ENCODE measurements at regions not wholly inside any gene's neighbourhood (a gene's known extent, or its start where the extent isn't known, plus 50 kb on each side); places are given as distances from the start of the nearest gene placed in this dataset.

DNA sequence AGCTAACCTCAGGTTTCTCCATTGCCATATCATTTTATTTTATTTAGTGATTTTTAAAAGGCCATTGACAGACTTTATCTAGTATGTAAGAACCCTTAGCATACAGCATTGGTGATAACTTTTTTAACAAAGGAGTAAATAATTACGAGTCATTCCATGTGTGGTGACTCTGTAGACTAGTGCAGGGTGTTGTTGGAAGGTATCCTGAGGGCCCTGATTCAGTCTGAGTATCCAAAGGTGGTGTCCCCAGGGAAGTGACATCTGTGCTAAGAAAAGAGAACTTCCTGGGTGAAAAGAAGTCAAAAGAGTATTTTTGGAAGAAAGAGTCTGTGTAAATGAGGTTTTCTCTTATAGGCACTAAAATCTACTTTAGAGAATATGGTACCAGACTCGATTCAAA, 308.4 kb downstream of the C7orf25 start:
- Histone ChIP-seq H3K9me3 (ENCODE audit: control insufficient read depth, low read length) (no peaks in the 10 kb centered on the region), H3K4me3 (ENCODE audit: extremely low read depth, insufficient read depth, low read length, poor library complexity, severe bottlenecking) (no peak overlapping the region), H3K27ac (ENCODE audit: low read depth, low read length, severe bottlenecking) (no peak overlapping the region), H3K4me1 (ENCODE audit: control insufficient read depth, insufficient read depth, low read length, poor library complexity, severe bottlenecking) (no peaks in the 10 kb centered on the region), H3K36me3 (ENCODE audit: control insufficient read depth, insufficient read depth, low read length) (no peaks in the 10 kb centered on the region)
- 100% methylated on average over 1 of the region's 2 CpGs; no CpG with 5 or more reads in 1 of the 2 experiments for WGBS, 2 experiments (ENCODE audit: insufficient coverage in 2 of 2)

DNA sequence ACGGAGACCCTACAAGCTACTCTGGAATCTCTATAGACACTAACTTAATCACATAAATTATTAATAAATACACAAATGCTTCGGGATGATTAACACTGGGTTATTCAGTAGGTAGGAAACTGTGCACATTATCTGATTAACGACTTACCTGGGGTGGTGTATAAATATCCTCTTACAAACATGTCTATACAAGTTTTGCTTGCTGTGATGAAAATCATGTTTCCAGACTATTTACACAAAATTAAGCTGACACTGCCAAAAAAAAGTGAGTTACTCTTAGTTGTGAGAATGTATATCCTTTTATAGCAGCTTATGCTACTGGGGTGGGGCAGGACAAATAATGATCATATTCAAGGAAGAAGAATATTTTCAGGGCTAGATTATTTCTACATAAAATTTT, 314.6 kb downstream of the C7orf25 start:
- H3K4me1 ChIP-seq (ENCODE audit: control insufficient read depth, insufficient read depth, low read length, poor library complexity, severe bottlenecking) = no peaks in the 10 kb centered on the region
- H3K36me3 ChIP-seq (ENCODE audit: control insufficient read depth, insufficient read depth, low read length) = no peaks in the 10 kb centered on the region
- H3K27ac ChIP-seq (ENCODE audit: low read depth, low read length, severe bottlenecking) = no peak overlapping the region
- WGBS, 2 experiments (ENCODE audit: insufficient coverage in 2 of 2) = 100% methylated on average over 1 of the region's 3 CpGs; no CpG with 5 or more reads in 1 of the 2 experiments
- no peak overlapping the region for H3K4me3 ChIP-seq (ENCODE audit: extremely low read depth, insufficient read depth, low read length, poor library complexity, severe bottlenecking)
- no peaks in the 10 kb centered on the region for H3K9me3 ChIP-seq (ENCODE audit: control insufficient read depth, low read length)

DNA sequence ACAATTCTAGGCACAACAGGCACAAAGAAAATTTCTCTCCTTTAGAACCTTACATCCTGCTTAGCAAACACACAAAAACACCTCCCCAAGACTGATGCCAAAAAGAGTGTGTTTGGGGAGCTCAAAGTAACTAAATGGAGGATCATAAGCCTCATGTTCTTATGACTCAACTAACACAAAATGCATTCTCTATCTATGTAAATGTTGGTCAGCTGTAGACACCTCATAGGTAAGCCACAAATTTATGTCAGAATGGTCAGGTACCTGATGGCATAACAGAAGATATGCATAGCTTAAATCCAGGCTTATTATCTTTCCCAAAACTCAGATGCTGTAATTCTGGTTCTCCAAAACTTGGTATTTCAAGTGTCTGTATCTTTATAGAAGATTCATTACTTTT, 315.1 kb downstream of the C7orf25 start:
- no peaks in the 10 kb centered on the region for H3K4me1 ChIP-seq (ENCODE audit: control insufficient read depth, insufficient read depth, low read length, poor library complexity, severe bottlenecking)
- H3K36me3 ChIP-seq (ENCODE audit: control insufficient read depth, insufficient read depth, low read length) = no peaks in the 10 kb centered on the region
- no peak overlapping the region for H3K4me3 ChIP-seq (ENCODE audit: extremely low read depth, insufficient read depth, low read length, poor library complexity, severe bottlenecking)
- H3K9me3 ChIP-seq (ENCODE audit: control insufficient read depth, low read length) = no peaks in the 10 kb centered on the region
- no peak overlapping the region for H3K27ac ChIP-seq (ENCODE audit: low read depth, low read length, severe bottlenecking)

DNA sequence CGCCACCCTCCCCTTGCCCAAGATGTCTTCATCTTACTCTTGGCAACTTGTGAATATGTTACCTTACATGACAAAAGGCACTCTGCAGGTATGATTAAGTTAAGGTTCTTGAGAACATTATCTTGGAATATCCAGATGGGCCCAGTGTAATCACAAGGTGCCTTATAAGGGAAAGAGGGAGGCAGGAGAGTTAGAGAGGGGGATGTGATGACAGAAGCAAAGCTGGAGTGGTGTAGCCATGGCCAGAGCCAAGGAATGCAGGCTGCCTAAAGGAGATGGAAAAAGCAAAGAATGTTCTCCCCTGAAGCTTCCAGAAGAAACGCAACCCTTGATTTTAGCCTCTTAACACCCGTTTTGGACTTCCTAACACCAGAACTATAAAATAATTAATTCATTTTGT, 318.0 kb downstream of the C7orf25 start:
- no peaks in the 10 kb centered on the region for H3K9me3 ChIP-seq (ENCODE audit: control insufficient read depth, low read length)
- no peak overlapping the region for H3K27ac ChIP-seq (ENCODE audit: low read depth, low read length, severe bottlenecking)
- H3K4me3 ChIP-seq (ENCODE audit: extremely low read depth, insufficient read depth, low read length, poor library complexity, severe bottlenecking) = no peak overlapping the region
- no peaks in the 10 kb centered on the region for H3K36me3 ChIP-seq (ENCODE audit: control insufficient read depth, insufficient read depth, low read length)
- no peaks in the 10 kb centered on the region for H3K4me1 ChIP-seq (ENCODE audit: control insufficient read depth, insufficient read depth, low read length, poor library complexity, severe bottlenecking)
- WGBS, 2 experiments (ENCODE audit: insufficient coverage in 2 of 2) = no CpG with 5 or more reads among the region's 3 CpGs

DNA sequence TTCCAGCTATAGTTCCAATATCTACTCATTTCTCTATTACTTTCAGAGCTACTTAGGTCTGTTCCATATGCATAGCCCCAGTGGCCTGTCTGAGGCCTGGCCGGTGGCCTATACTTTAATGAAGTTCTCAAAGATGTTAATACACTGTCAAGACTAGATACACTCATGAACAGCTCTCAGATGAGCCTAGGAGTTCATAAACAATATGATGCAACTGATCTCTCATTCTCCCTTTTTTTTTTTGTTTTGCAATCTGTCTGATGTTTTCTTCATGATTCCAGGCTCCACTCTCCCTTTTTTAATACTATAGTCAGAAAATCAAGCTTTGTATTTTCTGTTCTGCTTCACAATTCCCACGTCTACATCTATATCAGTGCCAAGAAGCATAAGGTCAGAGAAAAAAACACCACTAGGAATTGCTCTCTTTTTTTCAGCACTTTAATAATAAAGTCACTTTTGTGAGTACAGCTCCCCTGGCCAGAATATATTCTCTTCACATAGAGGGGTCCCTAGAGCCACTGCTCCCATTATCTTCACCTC, 321.0 kb downstream of the C7orf25 start:
- WGBS, 2 experiments (ENCODE audit: insufficient coverage in 2 of 2) = 92 to 100% methylated on average over 2 of the region's 2 CpGs
- Histone ChIP-seq H3K4me1 (ENCODE audit: control insufficient read depth, insufficient read depth, low read length, poor library complexity, severe bottlenecking) (no peaks in the 10 kb centered on the region), H3K9me3 (ENCODE audit: control insufficient read depth, low read length) (no peaks in the 10 kb centered on the region), H3K4me3 (ENCODE audit: extremely low read depth, insufficient read depth, low read length, poor library complexity, severe bottlenecking) (no peak overlapping the region), H3K36me3 (ENCODE audit: control insufficient read depth, insufficient read depth, low read length) (no peaks in the 10 kb centered on the region), H3K27ac (ENCODE audit: low read depth, low read length, severe bottlenecking) (no peak overlapping the region)

DNA sequence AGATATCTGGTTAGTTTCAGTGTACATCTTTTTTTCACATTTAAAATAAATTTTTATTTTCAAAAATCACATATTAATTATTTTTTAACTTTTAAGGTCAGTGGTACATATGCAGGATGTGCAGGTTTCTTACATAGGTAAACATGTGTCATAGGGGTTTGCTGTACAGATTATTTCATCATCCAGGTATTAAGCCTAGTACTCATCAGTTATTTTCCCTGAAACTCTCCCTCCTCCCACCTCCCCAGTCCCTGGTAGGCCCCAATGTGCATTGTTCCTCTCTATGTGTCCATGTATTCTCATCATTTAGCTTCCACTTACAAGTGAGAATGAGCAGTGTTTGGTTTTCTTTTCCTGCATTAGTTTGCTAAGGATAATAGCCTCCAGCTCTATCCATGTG, 323.0 kb downstream of the C7orf25 start:
- H3K4me3 ChIP-seq (ENCODE audit: extremely low read depth, insufficient read depth, low read length, poor library complexity, severe bottlenecking) = no peak overlapping the region
- no peaks in the 10 kb centered on the region for H3K9me3 ChIP-seq (ENCODE audit: control insufficient read depth, low read length)
- no peaks in the 10 kb centered on the region for H3K4me1 ChIP-seq (ENCODE audit: control insufficient read depth, insufficient read depth, low read length, poor library complexity, severe bottlenecking)
- H3K36me3 ChIP-seq (ENCODE audit: control insufficient read depth, insufficient read depth, low read length) = no peaks in the 10 kb centered on the region
- no peak overlapping the region for H3K27ac ChIP-seq (ENCODE audit: low read depth, low read length, severe bottlenecking)

DNA sequence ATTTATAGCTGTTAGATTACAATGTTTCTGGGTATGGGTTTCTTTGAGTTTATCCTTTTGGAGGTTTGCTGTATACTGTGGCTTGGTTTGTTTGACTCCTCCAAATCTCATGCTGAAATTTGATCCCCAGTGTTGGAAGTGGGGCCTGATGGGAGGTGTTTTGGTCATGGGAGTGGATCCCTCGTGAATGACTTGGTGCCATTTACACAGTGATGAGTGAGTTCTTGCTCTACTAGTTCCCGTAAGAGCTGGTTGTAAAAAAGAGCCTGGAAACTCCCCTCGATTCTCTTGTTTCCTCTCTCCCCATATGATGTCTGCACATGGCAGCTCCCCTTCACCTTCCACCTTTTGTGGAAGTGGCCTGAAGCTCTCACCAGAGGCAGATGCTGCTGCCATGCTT, 324.1 kb downstream of the C7orf25 start:
- no peak overlapping the region for H3K4me3 ChIP-seq (ENCODE audit: extremely low read depth, insufficient read depth, low read length, poor library complexity, severe bottlenecking)
- 87 to 100% methylated on average over 1 to 2 of the region's 3 CpGs for WGBS, 2 experiments (ENCODE audit: insufficient coverage in 2 of 2)
- no peak overlapping the region for H3K27ac ChIP-seq (ENCODE audit: low read depth, low read length, severe bottlenecking)
- no peaks in the 10 kb centered on the region for H3K4me1 ChIP-seq (ENCODE audit: control insufficient read depth, insufficient read depth, low read length, poor library complexity, severe bottlenecking)
- H3K36me3 ChIP-seq (ENCODE audit: control insufficient read depth, insufficient read depth, low read length) = no peaks in the 10 kb centered on the region
- no peaks in the 10 kb centered on the region for H3K9me3 ChIP-seq (ENCODE audit: control insufficient read depth, low read length)

- no CpG with 5 or more reads among the region's 2 CpGs for WGBS, 2 experiments (ENCODE audit: insufficient coverage in 2 of 2)
- no peaks in the 10 kb centered on the region for H3K4me1 ChIP-seq (ENCODE audit: control insufficient read depth, insufficient read depth, low read length, poor library complexity, severe bottlenecking)
- H3K36me3 ChIP-seq (ENCODE audit: control insufficient read depth, insufficient read depth, low read length) = no peaks in the 10 kb centered on the region
- peaks cover 7% of the 10 kb centered on the region for H3K9me3 ChIP-seq (ENCODE audit: control insufficient read depth, low read length)
- H3K4me3 ChIP-seq (ENCODE audit: extremely low read depth, insufficient read depth, low read length, poor library complexity, severe bottlenecking) = no peak overlapping the region
- no peak overlapping the region for H3K27ac ChIP-seq (ENCODE audit: low read depth, low read length, severe bottlenecking)
These were observed 331.8 kb downstream of the C7orf25 start for GRCh38 chr7:42580061-42580460.

DNA sequence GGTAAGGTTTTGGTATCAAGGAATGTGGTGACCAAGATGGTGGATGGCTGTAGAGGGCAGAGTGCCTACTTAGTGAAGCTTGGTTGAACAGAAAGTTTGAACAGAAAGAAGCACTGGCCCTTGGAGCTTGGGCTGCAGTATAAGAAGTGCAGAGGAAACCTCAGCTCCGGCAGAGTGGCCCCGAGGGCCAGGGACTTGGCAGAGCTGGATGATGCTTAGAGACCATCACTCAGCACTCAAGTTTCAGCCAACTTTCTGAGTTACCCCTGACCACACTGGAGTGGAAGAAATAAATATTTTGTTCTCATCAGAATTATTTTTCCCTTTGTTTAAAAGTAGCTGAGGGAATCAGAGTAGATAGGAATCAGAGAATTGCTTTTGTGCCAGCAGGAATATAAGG, 336.7 kb downstream of the C7orf25 start:
- Histone ChIP-seq H3K9me3 (ENCODE audit: control insufficient read depth, low read length) (peaks cover 7% of the 10 kb centered on the region), H3K4me1 (ENCODE audit: control insufficient read depth, insufficient read depth, low read length, poor library complexity, severe bottlenecking) (no peaks in the 10 kb centered on the region), H3K4me3 (ENCODE audit: extremely low read depth, insufficient read depth, low read length, poor library complexity, severe bottlenecking) (no peak overlapping the region), H3K36me3 (ENCODE audit: control insufficient read depth, insufficient read depth, low read length) (no peaks in the 10 kb centered on the region), H3K27ac (ENCODE audit: low read depth, low read length, severe bottlenecking) (no peak overlapping the region)
- 92% methylated on average over 2 of the region's 2 CpGs; no CpG with 5 or more reads in 1 of the 2 experiments for WGBS, 2 experiments (ENCODE audit: insufficient coverage in 2 of 2)

DNA sequence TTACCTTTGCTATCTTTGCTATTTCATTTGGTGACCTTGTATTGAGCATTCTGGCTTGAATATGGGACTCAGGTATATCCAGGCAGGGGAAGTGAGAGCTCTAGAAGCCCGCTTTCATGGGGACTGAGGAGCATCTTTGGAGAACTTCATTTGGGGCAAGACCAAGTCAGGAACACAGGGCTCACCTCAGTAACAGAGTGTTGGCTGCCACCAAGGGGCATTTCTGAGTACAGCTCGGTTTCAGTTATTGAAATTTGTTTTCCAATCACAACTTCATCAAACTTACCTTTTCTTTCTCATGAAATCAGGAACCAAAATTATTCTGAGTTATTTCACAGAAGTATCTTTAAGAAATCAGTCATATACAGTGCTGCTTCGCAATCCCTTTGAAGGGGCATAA, 337.2 kb downstream of the C7orf25 start:
- 80 to 84% methylated on average over 3 of the region's 3 CpGs for WGBS, 2 experiments (ENCODE audit: insufficient coverage in 2 of 2)
- peaks cover 7% of the 10 kb centered on the region for H3K9me3 ChIP-seq (ENCODE audit: control insufficient read depth, low read length)
- no peak overlapping the region for H3K4me3 ChIP-seq (ENCODE audit: extremely low read depth, insufficient read depth, low read length, poor library complexity, severe bottlenecking)
- no peaks in the 10 kb centered on the region for H3K4me1 ChIP-seq (ENCODE audit: control insufficient read depth, insufficient read depth, low read length, poor library complexity, severe bottlenecking)
- no peaks in the 10 kb centered on the region for H3K36me3 ChIP-seq (ENCODE audit: control insufficient read depth, insufficient read depth, low read length)
- no peak overlapping the region for H3K27ac ChIP-seq (ENCODE audit: low read depth, low read length, severe bottlenecking)

- peaks cover 3% of the 10 kb centered on the region for H3K9me3 ChIP-seq (ENCODE audit: control insufficient read depth, low read length)
- H3K27ac ChIP-seq (ENCODE audit: low read depth, low read length, severe bottlenecking) = no peak overlapping the region
- WGBS, 2 experiments (ENCODE audit: insufficient coverage in 2 of 2) = 88 to 97% methylated on average over 4 to 5 of the region's 7 CpGs
- no peaks in the 10 kb centered on the region for H3K36me3 ChIP-seq (ENCODE audit: control insufficient read depth, insufficient read depth, low read length)
- H3K4me1 ChIP-seq (ENCODE audit: control insufficient read depth, insufficient read depth, low read length, poor library complexity, severe bottlenecking) = no peaks in the 10 kb centered on the region
- no peak overlapping the region for H3K4me3 ChIP-seq (ENCODE audit: extremely low read depth, insufficient read depth, low read length, poor library complexity, severe bottlenecking)
These were observed 337.1 kb upstream of the GLI3 start for GRCh38 chr7:42573881-42574672.

All from mesodermal cell (in vitro differentiated cells).